Neuronal stem cell (in vitro differentiated cells): ENCODE measurements at regions not wholly inside any gene's neighbourhood (a gene's known extent, or its start where the extent isn't known, plus 50 kb on each side); places are given as distances from the start of the nearest gene placed in this dataset.

Experiments used
- DNase-seq: peaks from one replicate; pipeline ENCODE4 v3.0.0-alpha.2; 2013; ENCODE audit warnings: low spot score
- H2AFZ ChIP-seq: one replicate; pipeline ENCODE4 v1.6.1; 2013; ENCODE audit warnings: mild to moderate bottlenecking, low read length, inconsistent platforms
- H2AK5ac ChIP-seq: 2 replicates; pipeline ENCODE4 v1.6.1; 2013; ENCODE audit warnings: low read depth, mild to moderate bottlenecking, inconsistent platforms, low read length, moderate library complexity, mixed read lengths
- H2BK120ac ChIP-seq: 2 replicates; pipeline ENCODE4 v1.6.1; 2013; ENCODE audit warnings: low read depth, mild to moderate bottlenecking, inconsistent platforms, low read length, moderate library complexity, mixed read lengths
- H2BK12ac ChIP-seq: one replicate; pipeline ENCODE4 v1.6.1; 2013; ENCODE audit warnings: low read length, inconsistent platforms
- H2BK15ac ChIP-seq: 2 replicates; pipeline ENCODE4 v1.6.1; 2013; ENCODE audit warnings: mild to moderate bottlenecking, low read length, inconsistent platforms, mixed read lengths
- H2BK5ac ChIP-seq: one replicate; pipeline ENCODE4 v1.6.1; 2013; ENCODE audit warnings: inconsistent platforms, mild to moderate bottlenecking, low read length, moderate library complexity
- H3K14ac ChIP-seq: one replicate; pipeline ENCODE4 v1.6.1; 2013; ENCODE audit warnings: low read length, inconsistent platforms
- H3K18ac ChIP-seq: 2 replicates; pipeline ENCODE4 v1.6.1; 2013; ENCODE audit warnings: low read length, inconsistent platforms
- H3K23ac ChIP-seq: 2 replicates; pipeline ENCODE4 v1.6.1; 2013; ENCODE audit warnings: low read depth, mild to moderate bottlenecking, mixed read lengths, low read length, inconsistent platforms; ENCODE audit not compliant: poor library complexity
- H3K27ac ChIP-seq: replicated peaks from 3 replicates; pipeline ENCODE4 v1.5.1; 2013; ENCODE audit warnings: low read length, inconsistent platforms
- H3K27me3 ChIP-seq, 3 experiments: 2 replicates each; pipeline ENCODE4 v1.6.1; 2013; ENCODE audit warnings: low read length in 3 of 3, mild to moderate bottlenecking in 2 of 3, inconsistent platforms in 1 of 3, low read depth in 1 of 3, mixed read lengths in 1 of 3, moderate library complexity in 1 of 3; ENCODE audit not compliant: control insufficient read depth in 3 of 3, insufficient read depth in 3 of 3
- H3K36me3 ChIP-seq, 2 donors: replicated peaks in 1 of 2; 2 replicates each; pipeline ENCODE4 v1.6.1; 2013; ENCODE audit warnings: low read length in 2 of 2; ENCODE audit not compliant: control insufficient read depth in 2 of 2, insufficient read depth in 2 of 2
- H3K4ac ChIP-seq: 2 replicates; pipeline ENCODE4 v1.6.1; 2013; ENCODE audit warnings: inconsistent platforms, mild to moderate bottlenecking, low read length, moderate library complexity
- H3K4me1 ChIP-seq, 2 donors: 1 replicate in 1 of 2; 2 replicates in 1 of 2; pipeline ENCODE4 v1.6.1; 2013; ENCODE audit warnings: low read length in 2 of 2, low read depth in 1 of 2; ENCODE audit not compliant: control insufficient read depth in 2 of 2, insufficient read depth in 1 of 2
- H3K4me2 ChIP-seq: one replicate; pipeline ENCODE4 v1.6.1; 2013; ENCODE audit warnings: mild to moderate bottlenecking, low read length, inconsistent platforms; ENCODE audit not compliant: insufficient read depth, poor library complexity, severe bottlenecking
- H3K4me3 ChIP-seq, 2 donors: 2 replicates each; pipeline ENCODE4 v1.5.1; 2013; ENCODE audit warnings: low read length in 2 of 2, mild to moderate bottlenecking in 2 of 2, inconsistent platforms in 1 of 2, moderate library complexity in 1 of 2
- H3K79me1 ChIP-seq: one replicate; pipeline ENCODE4 v1.6.1; 2013; ENCODE audit warnings: low read depth, mild to moderate bottlenecking, inconsistent platforms, low read length, moderate library complexity
- H3K9ac ChIP-seq: one replicate; pipeline ENCODE4 v1.6.1; 2013; ENCODE audit warnings: mild to moderate bottlenecking, low read depth, low read length, inconsistent platforms; ENCODE audit not compliant: poor library complexity
- H3K9me3 ChIP-seq, 2 donors: replicated peaks in 1 of 2; 2 replicates each; pipeline versions ENCODE3 to v1.6.1; 2013; ENCODE audit warnings: low read length in 2 of 2, mild to moderate bottlenecking in 2 of 2, inconsistent platforms in 1 of 2, low read depth in 1 of 2, mixed read lengths in 1 of 2, moderate library complexity in 1 of 2; ENCODE audit not compliant: control insufficient read depth in 2 of 2, insufficient read depth in 1 of 2
- H4K8ac ChIP-seq: one replicate; pipeline ENCODE4 v1.6.1; 2013; ENCODE audit warnings: low read depth, mild to moderate bottlenecking, inconsistent platforms, low read length, moderate library complexity
- H4K91ac ChIP-seq: one replicate; pipeline ENCODE4 v1.6.1; 2013; ENCODE audit warnings: low read length, low read depth, mild to moderate bottlenecking, inconsistent platforms; ENCODE audit not compliant: poor library complexity
- WGBS, 2 donors: extraction: QIAGEN DNeasy Blood & Tissue Kit; methylation state at CpG; one replicate each; pipeline ENCODE4 v1.1.7; 2013; ENCODE audit warnings: missing lambda C conversion rate in 2 of 2, mixed read lengths in 1 of 2; ENCODE audit not compliant: insufficient read length in 2 of 2, insufficient replicate concordance in 1 of 2; ENCODE audit errors: extremely low coverage in 2 of 2; 5-methylcytosine and 5-hydroxymethylcytosine counted together

DNA sequence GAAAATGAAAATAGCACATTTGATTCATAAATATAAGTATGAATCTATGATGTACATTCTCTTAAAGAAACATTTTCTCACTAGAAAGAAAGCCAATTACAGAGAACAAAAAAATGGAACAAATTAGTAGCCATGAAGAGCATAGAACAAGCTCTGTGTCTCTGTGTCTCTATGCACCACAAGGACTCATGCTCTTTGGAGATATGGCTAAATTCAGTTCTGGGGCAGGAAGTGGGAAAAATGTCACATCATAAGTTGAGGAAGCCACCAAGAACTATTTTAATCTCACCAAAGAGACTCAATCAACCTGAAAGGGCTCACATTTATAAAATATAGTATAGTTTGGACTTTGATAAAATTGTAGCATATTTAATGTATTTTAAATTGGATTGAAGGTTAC is 1259.8 kb upstream of the GJE1 start:
- H3K4me3 ChIP-seq = no peak overlapping the region
- H3K14ac ChIP-seq = no peak overlapping the region
- no peaks in the 10 kb centered on the region for H3K9me3 ChIP-seq
- no peaks in the 10 kb centered on the region for H3K36me3 ChIP-seq
- H3K27ac ChIP-seq = no peak overlapping the region
- no peak overlapping the region for H2BK15ac ChIP-seq
- no peak overlapping the region for H2AFZ ChIP-seq
- H4K8ac ChIP-seq = no peak overlapping the region
- H3K23ac ChIP-seq = no peak overlapping the region
- no peak overlapping the region for H2BK120ac ChIP-seq
- H3K79me1 ChIP-seq = no peaks in the 10 kb centered on the region
- no peak overlapping the region for H3K9ac ChIP-seq
- no peak overlapping the region for H3K4ac ChIP-seq
- no peaks in the 10 kb centered on the region for H3K4me1 ChIP-seq
- no peaks in the 10 kb centered on the region for H3K27me3 ChIP-seq
- H2AK5ac ChIP-seq = no peak overlapping the region
- no peak overlapping the region for H2BK12ac ChIP-seq
- H3K18ac ChIP-seq = no peak overlapping the region
- H2BK5ac ChIP-seq = no peak overlapping the region
- H4K91ac ChIP-seq = no peak overlapping the region
- no peak overlapping the region for H3K4me2 ChIP-seq
- no peak for DNase-seq

DNA sequence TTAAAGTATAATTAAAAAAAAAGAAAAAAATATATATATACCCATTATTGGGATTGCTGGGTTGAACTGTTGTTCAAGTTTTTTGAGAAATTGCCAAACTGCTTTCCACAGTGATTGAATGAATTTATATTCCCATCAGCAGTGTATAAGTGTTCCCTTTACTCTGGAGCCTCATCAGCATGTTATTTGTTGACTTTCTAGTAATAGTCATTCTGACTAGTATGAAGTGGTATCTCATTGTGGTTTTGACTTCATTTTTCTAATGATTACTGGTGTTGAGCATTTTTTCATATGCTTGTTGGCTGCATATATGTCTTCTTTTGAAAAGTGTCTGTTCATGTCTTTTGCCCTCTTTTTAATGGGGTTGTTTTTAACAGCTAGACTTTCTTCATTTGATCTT is 1260.8 kb upstream of the GJE1 start:
- Histone ChIP-seq H3K27ac (no peak overlapping the region), H3K79me1 (no peaks in the 10 kb centered on the region), H2AFZ (no peak overlapping the region), H3K9ac (no peak overlapping the region), H3K14ac (no peak overlapping the region), H2AK5ac (no peak overlapping the region), H3K4me2 (no peak overlapping the region), H4K91ac (no peak overlapping the region), H3K23ac (no peak overlapping the region), H3K9me3 (no peaks in the 10 kb centered on the region), H4K8ac (no peak overlapping the region), H3K4me1 (no peaks in the 10 kb centered on the region), H2BK15ac (no peak overlapping the region), H3K27me3 (no peaks in the 10 kb centered on the region), H2BK12ac (no peak overlapping the region), H2BK5ac (no peak overlapping the region), H3K4ac (no peak overlapping the region), H3K4me3 (no peak overlapping the region), H3K18ac (no peak overlapping the region), H3K36me3 (no peaks in the 10 kb centered on the region), H2BK120ac (no peak overlapping the region)
- no peak for DNase-seq

DNA sequence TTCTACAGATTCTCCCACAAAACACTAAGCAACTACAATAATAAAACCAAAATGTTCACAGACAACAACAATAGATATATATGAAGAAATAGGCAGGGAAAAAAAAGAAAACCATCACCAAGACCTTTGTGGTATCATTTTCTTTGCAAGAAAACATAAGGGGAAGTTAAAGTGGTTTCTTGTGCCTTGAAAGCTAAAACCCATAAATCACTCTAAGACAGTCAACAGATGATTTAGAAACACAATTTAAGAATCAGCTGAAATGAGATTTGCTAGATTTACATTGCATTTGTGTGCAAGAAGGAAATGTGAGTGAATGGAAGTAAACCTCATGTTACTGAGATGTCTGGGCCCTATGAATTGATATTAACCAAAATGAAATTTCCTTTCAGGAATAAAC is 1265.4 kb upstream of the GJE1 start:
- H4K8ac ChIP-seq = no peak overlapping the region
- no peaks in the 10 kb centered on the region for H3K36me3 ChIP-seq
- H3K4me3 ChIP-seq = no peak overlapping the region
- no peak overlapping the region for H3K14ac ChIP-seq
- no peak overlapping the region for H3K23ac ChIP-seq
- no peak overlapping the region for H2BK120ac ChIP-seq
- no peaks in the 10 kb centered on the region for H3K79me1 ChIP-seq
- no peak overlapping the region for H3K4ac ChIP-seq
- no peak overlapping the region for H2AFZ ChIP-seq
- H3K9ac ChIP-seq = no peak overlapping the region
- no peak for DNase-seq
- H2BK15ac ChIP-seq = no peak overlapping the region
- H3K4me2 ChIP-seq = no peak overlapping the region
- H3K9me3 ChIP-seq = no peaks in the 10 kb centered on the region
- no peak overlapping the region for H2AK5ac ChIP-seq
- no peak overlapping the region for H3K18ac ChIP-seq
- no peak overlapping the region for H2BK5ac ChIP-seq
- no peak overlapping the region for H4K91ac ChIP-seq
- no peak overlapping the region for H2BK12ac ChIP-seq
- no peaks in the 10 kb centered on the region for H3K27me3 ChIP-seq
- no peaks in the 10 kb centered on the region for H3K4me1 ChIP-seq
- H3K27ac ChIP-seq = no peak overlapping the region

DNA sequence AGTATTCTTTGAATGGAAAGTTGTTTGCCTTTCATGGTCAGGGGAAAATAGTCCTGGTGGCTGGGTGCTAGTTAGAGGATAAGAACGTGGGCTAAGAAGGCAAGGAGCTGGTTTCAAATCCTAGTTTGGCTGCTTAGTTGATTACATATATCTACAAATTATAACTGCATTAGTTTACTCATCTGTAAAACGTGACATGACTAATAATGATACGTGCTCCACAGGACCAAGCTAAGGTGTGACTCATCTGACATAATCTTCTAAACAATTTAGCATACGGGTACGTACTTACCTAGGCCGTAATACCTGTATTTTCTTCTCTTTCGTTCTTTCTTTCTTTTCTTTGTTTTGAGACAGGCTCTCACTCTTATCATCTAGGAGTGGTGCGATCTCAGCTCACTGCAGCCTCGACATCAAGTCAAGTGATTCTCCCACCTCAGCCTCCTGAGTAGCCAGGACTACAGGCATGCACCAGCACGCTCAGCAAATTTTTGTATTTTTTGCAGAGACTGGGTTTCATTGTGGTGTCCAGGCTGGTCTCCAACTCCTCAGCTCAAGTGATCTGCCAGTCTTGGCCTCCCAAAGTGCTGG is 1274.2 kb upstream of the GJE1 start:
- H3K4me2 ChIP-seq = no peak overlapping the region
- H3K36me3 ChIP-seq = no peaks in the 10 kb centered on the region
- no peaks in the 10 kb centered on the region for H3K79me1 ChIP-seq
- no peak overlapping the region for H2BK120ac ChIP-seq
- H3K9me3 ChIP-seq = peaks cover 0 to 2% of the 10 kb centered on the region in 2 donors
- DNase-seq = no peak
- H3K4me3 ChIP-seq = no peak overlapping the region
- H3K27me3 ChIP-seq = no peaks in the 10 kb centered on the region
- H3K4ac ChIP-seq = no peak overlapping the region
- no peak overlapping the region for H3K9ac ChIP-seq
- no peak overlapping the region for H3K18ac ChIP-seq
- no peak overlapping the region for H2BK12ac ChIP-seq
- H4K8ac ChIP-seq = no peak overlapping the region
- peaks cover 0 to 2% of the 10 kb centered on the region in 2 donors for H3K4me1 ChIP-seq
- H3K23ac ChIP-seq = no peak overlapping the region
- no peak overlapping the region for H2BK5ac ChIP-seq
- H2AFZ ChIP-seq = no peak overlapping the region
- H3K27ac ChIP-seq = no peak overlapping the region
- no peak overlapping the region for H2AK5ac ChIP-seq
- H2BK15ac ChIP-seq = no peak overlapping the region
- WGBS, 2 donors = no CpG with 5 or more reads among the region's 10 CpGs
- H3K14ac ChIP-seq = no peak overlapping the region
- no peak overlapping the region for H4K91ac ChIP-seq
